Tibial nerve (tissue), 4 donors: ENCODE measurements at regions not wholly inside any gene's neighbourhood (a gene's known extent, or its start where the extent isn't known, plus 50 kb on each side); places are given as distances from the start of the nearest gene placed in this dataset.

Experiments
- DNase-seq, 2 donors: peaks; one replicate each; pipeline ENCODE4 v3.0.0-alpha.2; 2019; ENCODE audit warnings: low spot score in 2 of 2
- H3K27ac ChIP-seq, 4 donors: fragments of 200-600 bp; sonication (generic) in 3 of 4; one replicate each; pipeline ENCODE4 v1.5.1; 2017 to 2019; ENCODE audit warnings: mild to moderate bottlenecking in 1 of 4
- H3K27me3 ChIP-seq, 2 donors: fragments of 200-600 bp; sonication (generic) in 1 of 2; one replicate each; pipeline versions ENCODE4 v1.5.1 to v1.6.0; 2017 to 2019
- H3K36me3 ChIP-seq, 3 donors: fragments of 200-600 bp; sonication (generic); one replicate each; pipeline ENCODE4 v1.5.1; 2018 to 2019
- H3K4me1 ChIP-seq, 4 donors: fragments of 200-600 bp; sonication (generic) in 3 of 4; one replicate each; pipeline ENCODE4 v1.5.1; 2017 to 2019
- H3K4me3 ChIP-seq, 4 donors: fragments of 200-600 bp; sonication (generic) in 3 of 4; one replicate each; pipeline ENCODE4 v1.5.1; 2017 to 2019; ENCODE audit warnings: mild to moderate bottlenecking in 1 of 4, moderate library complexity in 1 of 4
- H3K9me3 ChIP-seq, 4 donors: fragments of 200-600 bp; sonication (generic) in 3 of 4; one replicate each; pipeline ENCODE4 v1.5.1; 2017 to 2019
- EP300 ChIP-seq, 2 donors: sonication (generic); formaldehyde crosslinking; IDR thresholded peaks; one replicate each; pipeline ENCODE4 v1.6.1; 2017; ENCODE audit warnings: antibody characterized with exemption in 2 of 2, mild to moderate bottlenecking in 1 of 2
- POLR2A ChIP-seq, 2 donors: fragments of 450-650 bp; IDR thresholded peaks; one replicate each; pipeline ENCODE4 v1.6.1; 2017; ENCODE audit warnings: antibody characterized with exemption in 2 of 2, mild to moderate bottlenecking in 2 of 2, moderate library complexity in 2 of 2
- WGBS, 2 donors: methylation state at CpG; one replicate each; pipeline ENCODE4 v1.1.5; 2018; 5-methylcytosine and 5-hydroxymethylcytosine counted together
- TF ChIP-seq, protein P1 (sequence below), 5 experiments: fragments of 200-600 bp in 3 of 5; fragments of 450-650 bp in 2 of 5; sonication (generic) in 3 of 5; IDR thresholded peaks; one replicate each; pipeline ENCODE4 v1.5.1; 2016 to 2019; ENCODE audit warnings: antibody characterized with exemption in 5 of 5, mild to moderate bottlenecking in 3 of 5, moderate library complexity in 2 of 5

DNA sequence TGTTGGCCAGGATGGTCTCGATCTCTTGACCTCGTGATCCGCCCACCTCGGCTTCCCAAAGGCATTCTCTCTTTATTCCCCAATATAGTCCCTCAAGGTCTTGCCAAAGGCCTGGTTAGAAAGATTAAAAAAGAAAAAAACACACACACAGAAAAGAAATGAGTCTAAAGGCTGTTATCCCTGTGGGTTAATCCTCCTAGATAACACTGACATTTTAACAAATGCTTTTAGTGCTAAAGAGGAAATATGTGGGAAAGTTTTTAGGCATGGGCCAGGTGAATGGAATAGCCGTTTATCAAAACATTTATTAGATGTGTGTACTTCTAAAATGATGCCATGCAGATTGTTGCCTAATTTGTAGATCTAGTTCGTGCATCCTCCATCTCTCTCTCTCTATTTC is 261.6 kb upstream of the FN1 start:
- TF ChIP-seq, protein P1, sequence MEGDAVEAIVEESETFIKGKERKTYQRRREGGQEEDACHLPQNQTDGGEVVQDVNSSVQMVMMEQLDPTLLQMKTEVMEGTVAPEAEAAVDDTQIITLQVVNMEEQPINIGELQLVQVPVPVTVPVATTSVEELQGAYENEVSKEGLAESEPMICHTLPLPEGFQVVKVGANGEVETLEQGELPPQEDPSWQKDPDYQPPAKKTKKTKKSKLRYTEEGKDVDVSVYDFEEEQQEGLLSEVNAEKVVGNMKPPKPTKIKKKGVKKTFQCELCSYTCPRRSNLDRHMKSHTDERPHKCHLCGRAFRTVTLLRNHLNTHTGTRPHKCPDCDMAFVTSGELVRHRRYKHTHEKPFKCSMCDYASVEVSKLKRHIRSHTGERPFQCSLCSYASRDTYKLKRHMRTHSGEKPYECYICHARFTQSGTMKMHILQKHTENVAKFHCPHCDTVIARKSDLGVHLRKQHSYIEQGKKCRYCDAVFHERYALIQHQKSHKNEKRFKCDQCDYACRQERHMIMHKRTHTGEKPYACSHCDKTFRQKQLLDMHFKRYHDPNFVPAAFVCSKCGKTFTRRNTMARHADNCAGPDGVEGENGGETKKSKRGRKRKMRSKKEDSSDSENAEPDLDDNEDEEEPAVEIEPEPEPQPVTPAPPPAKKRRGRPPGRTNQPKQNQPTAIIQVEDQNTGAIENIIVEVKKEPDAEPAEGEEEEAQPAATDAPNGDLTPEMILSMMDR (IDR thresholded peaks at IDR 0.05) = no peak
- no peak for TF ChIP-seq POLR2A (IDR thresholded peaks at IDR 0.05)
- no peak for TF ChIP-seq EP300 (IDR thresholded peaks at IDR 0.05)
- WGBS, 2 donors = 58 to 80% methylated on average over 6 of the region's 6 CpGs
- no peak overlapping the region for H3K27ac ChIP-seq
- no peaks in the 10 kb centered on the region for H3K27me3 ChIP-seq
- peaks cover 0 to 16% (median 4%) of the 10 kb centered on the region in 4 donors for H3K4me1 ChIP-seq
- H3K9me3 ChIP-seq = peaks cover 0 to 8% (median 0%) of the 10 kb centered on the region in 4 donors
- DNase-seq = no peak
- H3K36me3 ChIP-seq = no peaks in the 10 kb centered on the region
- no peak overlapping the region for H3K4me3 ChIP-seq

DNA sequence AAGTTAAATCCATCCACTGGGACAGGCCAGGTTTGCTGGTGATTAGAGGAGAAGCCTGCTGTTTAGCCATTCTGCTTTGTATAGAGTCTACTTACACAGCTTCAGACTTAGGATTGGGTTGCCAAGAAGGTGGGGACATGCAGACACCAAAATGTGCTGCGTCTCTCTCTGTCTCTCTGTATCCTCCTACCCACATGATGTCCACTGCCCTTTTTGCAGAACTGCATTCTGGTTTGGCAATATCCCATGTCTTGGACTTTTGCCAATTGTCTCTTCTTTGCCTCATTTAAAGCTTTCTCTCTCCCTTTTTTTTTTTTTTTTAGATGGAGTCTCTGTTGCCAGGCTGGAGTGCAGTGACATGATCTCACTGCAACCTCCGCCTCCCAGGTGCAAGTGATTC is 261.1 kb upstream of the FN1 start:
- H3K4me3 ChIP-seq = no peak overlapping the region
- WGBS, 2 donors = 81 to 89% methylated on average over 2 of the region's 2 CpGs
- H3K27ac ChIP-seq = no peak overlapping the region
- peak in 1 of 2 donors; percentile 28 for DNase-seq
- no peaks in the 10 kb centered on the region for H3K36me3 ChIP-seq
- H3K27me3 ChIP-seq = no peaks in the 10 kb centered on the region
- TF ChIP-seq EP300 (IDR thresholded peaks at IDR 0.05) = peak in 1 of 2 donors; percentile 57
- TF ChIP-seq, protein P1 (IDR thresholded peaks at IDR 0.05) = no peak
- peaks cover 0 to 20% (median 4%) of the 10 kb centered on the region in 4 donors for H3K4me1 ChIP-seq
- H3K9me3 ChIP-seq = peaks cover 0 to 8% (median 0%) of the 10 kb centered on the region in 4 donors

DNA sequence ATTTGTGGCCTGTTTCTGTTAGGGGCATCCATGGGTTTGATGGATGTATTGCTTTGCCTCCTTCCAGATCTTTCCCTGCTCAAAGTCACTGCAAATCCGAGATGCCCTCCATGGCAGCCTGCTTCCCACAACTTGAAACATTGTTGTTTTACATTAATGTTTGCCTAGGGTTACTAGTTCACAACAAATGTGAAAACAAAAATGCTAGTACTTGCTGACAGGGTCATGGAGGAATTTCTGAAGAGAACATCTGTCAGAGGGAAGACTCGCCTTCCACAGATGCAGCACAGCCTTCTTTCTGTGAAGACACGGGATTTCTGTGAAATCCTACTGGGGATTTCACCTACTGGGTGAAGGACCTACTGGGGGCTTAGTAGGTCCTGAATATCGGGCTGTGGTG is 260.0 kb upstream of the FN1 start:
- WGBS, 2 donors = 86 to 92% methylated on average over 4 of the region's 4 CpGs
- Histone ChIP-seq H3K27ac (no peak overlapping the region), H3K4me3 (no peak overlapping the region), H3K9me3 (peaks cover 0 to 8% (median 0%) of the 10 kb centered on the region in 4 donors), H3K4me1 (peaks cover 0 to 20% (median 4%) of the 10 kb centered on the region in 4 donors), H3K27me3 (no peaks in the 10 kb centered on the region), H3K36me3 (no peaks in the 10 kb centered on the region)
- no peak for DNase-seq
- TF ChIP-seq, protein P1 (IDR thresholded peaks at IDR 0.05) = no peak
- TF ChIP-seq EP300 (IDR thresholded peaks at IDR 0.05) (no peak), POLR2A (IDR thresholded peaks at IDR 0.05) (no peak)

DNA sequence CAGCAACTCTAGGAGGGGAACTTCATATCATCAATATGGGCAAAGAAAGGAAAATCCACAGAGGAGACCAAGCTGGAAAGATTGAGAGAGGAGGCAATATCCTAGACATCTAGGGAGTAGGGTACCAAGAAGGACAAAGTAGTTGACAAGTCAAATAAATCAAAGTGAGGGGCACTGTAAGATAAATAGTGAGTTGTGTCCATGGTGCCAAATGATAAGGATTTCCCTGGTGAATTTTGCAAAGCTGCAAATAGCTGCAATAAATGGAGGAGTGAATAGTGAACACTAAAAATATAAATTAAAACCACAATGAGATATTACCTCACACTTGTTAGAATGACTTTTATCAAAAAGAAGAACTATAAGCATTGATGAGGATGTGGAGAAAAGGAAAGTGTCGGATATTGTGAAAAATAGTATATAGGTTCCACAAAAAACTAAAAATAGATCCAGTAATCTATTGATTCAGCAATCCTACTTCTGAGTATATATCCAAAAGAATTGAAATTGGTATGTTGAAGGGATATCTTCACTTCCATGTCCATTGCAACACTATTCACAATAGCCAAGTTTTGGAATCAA is 258.2 kb upstream of the FN1 start:
- no peak for TF ChIP-seq EP300 (IDR thresholded peaks at IDR 0.05)
- TF ChIP-seq, protein P1 (IDR thresholded peaks at IDR 0.05) = no peak
- TF ChIP-seq POLR2A (IDR thresholded peaks at IDR 0.05) = no peak
- no peaks in the 10 kb centered on the region for H3K36me3 ChIP-seq
- no peak overlapping the region for H3K4me3 ChIP-seq
- DNase-seq = no peak
- peaks cover 0 to 8% (median 0%) of the 10 kb centered on the region in 4 donors for H3K9me3 ChIP-seq
- peak overlapping the region in 2 of 4 donors; percentile 14 to 62 for H3K27ac ChIP-seq
- WGBS, 2 donors = 87 to 90% methylated on average over 1 of the region's 1 CpG
- peaks cover 0 to 20% (median 4%) of the 10 kb centered on the region in 4 donors for H3K4me1 ChIP-seq
- H3K27me3 ChIP-seq = no peaks in the 10 kb centered on the region

DNA sequence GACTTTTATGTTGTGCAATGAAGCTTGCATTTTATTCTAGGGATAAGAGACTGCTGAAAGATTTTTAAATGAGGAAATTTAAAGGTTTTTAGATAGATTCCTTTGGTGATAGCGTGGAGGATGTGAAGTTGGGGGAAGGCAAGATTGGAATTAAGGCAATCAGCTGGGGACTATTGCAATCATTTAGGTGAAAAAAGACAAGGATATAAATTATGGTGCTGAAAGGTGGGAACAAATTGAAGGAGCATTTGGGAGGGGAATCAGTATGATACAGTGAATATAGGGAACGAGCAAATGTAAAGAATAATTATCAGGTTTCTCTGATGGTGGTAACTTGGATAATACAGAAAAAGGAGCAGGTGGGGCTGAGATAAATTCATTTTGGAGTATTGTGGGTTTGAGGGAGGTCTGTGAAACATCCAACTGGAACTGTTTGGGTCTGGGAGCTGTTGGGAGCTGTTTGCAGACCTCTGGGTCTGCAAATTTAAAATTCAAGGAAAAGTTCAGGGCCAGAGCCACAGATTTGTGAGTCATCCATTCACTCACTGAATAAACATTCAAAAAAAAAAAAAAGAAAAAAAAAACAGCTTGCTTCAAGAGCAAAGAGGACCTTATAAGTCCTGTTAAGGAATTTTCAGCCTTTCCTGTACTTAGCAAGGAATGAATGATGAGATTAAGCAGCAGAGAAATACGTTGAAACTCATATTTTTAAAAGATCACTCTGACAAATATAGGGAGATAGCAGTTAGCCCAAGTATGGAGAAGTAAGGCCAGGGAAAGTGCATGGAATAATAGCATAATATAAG is 257.5 kb upstream of the FN1 start:
- WGBS, 2 donors = 59 to 62% methylated on average over 3 of the region's 3 CpGs
- H3K27me3 ChIP-seq = no peaks in the 10 kb centered on the region
- H3K4me3 ChIP-seq = no peak overlapping the region
- no peak for DNase-seq
- H3K27ac ChIP-seq = peak overlapping the region in 2 of 4 donors; percentile 14 to 62
- H3K9me3 ChIP-seq = peaks cover 0 to 4% (median 0%) of the 10 kb centered on the region in 4 donors
- H3K4me1 ChIP-seq = peaks cover 0 to 20% (median 4%) of the 10 kb centered on the region in 4 donors
- no peaks in the 10 kb centered on the region for H3K36me3 ChIP-seq
- TF ChIP-seq EP300 (IDR thresholded peaks at IDR 0.05) (no peak), POLR2A (IDR thresholded peaks at IDR 0.05) (no peak)
- TF ChIP-seq, protein P1 (IDR thresholded peaks at IDR 0.05) = no peak
